ENCODE measurements at regions not wholly inside any gene's neighbourhood (a gene's known extent, or its start where the extent isn't known, plus 50 kb on each side); places are given as distances from the start of the nearest gene placed in this dataset.

DNA sequence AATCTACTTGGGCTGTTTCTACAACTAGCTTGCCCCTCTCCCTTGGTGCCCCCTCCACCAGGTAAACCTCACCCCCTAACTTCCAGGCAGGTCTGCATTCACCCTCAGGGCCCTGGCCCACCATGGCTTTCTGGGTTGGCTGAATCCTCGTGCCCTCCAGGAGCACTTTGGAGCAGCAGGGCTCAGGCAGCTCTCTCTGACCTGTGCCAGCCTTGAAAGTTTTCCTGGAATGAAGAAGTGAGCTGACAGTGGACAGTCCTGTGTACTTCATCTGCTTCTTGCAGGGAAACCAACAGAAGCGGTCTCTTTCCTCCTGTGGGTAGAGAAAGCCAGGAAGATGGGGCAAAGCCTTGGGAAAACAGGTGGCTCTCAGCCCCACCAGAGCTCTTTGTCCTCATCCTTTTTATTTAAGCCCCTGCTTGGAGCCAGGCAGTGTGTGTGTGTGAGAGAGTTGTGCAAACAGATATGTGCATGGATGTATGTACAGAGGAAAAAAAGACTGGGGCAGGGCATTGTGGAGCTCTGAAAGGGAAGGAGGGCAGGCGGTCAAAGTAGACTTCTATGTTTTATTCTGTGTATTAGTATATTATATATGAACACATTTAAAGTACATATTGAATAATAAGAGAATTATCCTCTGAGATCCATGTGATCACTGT, 62.3 kb upstream of the SPRY4 start:
- H3K27me3 Mint-ChIP-seq = peaks cover 8% of the 10 kb centered on the region
- no peaks in the 10 kb centered on the region for H3K36me3 Mint-ChIP-seq (ENCODE audit: insufficient read depth)
- no peaks in the 10 kb centered on the region for H3K9me3 Mint-ChIP-seq (ENCODE audit: low read depth)
- H3K4me1 Mint-ChIP-seq (ENCODE audit: low read depth) = peaks cover 33% of the 10 kb centered on the region
- H3K27ac Mint-ChIP-seq = peak overlapping the region; percentile 90
- no peak for DNase-seq (ENCODE audit: low spot score, unreplicated experiment)
- TF ChIP-seq, protein P1, sequence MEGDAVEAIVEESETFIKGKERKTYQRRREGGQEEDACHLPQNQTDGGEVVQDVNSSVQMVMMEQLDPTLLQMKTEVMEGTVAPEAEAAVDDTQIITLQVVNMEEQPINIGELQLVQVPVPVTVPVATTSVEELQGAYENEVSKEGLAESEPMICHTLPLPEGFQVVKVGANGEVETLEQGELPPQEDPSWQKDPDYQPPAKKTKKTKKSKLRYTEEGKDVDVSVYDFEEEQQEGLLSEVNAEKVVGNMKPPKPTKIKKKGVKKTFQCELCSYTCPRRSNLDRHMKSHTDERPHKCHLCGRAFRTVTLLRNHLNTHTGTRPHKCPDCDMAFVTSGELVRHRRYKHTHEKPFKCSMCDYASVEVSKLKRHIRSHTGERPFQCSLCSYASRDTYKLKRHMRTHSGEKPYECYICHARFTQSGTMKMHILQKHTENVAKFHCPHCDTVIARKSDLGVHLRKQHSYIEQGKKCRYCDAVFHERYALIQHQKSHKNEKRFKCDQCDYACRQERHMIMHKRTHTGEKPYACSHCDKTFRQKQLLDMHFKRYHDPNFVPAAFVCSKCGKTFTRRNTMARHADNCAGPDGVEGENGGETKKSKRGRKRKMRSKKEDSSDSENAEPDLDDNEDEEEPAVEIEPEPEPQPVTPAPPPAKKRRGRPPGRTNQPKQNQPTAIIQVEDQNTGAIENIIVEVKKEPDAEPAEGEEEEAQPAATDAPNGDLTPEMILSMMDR (IDR thresholded peaks at IDR 0.05; ENCODE audit: unreplicated experiment) = no peak
- peak overlapping the region; percentile 20 for H3K4me3 Mint-ChIP-seq (ENCODE audit: low read depth)

DNA sequence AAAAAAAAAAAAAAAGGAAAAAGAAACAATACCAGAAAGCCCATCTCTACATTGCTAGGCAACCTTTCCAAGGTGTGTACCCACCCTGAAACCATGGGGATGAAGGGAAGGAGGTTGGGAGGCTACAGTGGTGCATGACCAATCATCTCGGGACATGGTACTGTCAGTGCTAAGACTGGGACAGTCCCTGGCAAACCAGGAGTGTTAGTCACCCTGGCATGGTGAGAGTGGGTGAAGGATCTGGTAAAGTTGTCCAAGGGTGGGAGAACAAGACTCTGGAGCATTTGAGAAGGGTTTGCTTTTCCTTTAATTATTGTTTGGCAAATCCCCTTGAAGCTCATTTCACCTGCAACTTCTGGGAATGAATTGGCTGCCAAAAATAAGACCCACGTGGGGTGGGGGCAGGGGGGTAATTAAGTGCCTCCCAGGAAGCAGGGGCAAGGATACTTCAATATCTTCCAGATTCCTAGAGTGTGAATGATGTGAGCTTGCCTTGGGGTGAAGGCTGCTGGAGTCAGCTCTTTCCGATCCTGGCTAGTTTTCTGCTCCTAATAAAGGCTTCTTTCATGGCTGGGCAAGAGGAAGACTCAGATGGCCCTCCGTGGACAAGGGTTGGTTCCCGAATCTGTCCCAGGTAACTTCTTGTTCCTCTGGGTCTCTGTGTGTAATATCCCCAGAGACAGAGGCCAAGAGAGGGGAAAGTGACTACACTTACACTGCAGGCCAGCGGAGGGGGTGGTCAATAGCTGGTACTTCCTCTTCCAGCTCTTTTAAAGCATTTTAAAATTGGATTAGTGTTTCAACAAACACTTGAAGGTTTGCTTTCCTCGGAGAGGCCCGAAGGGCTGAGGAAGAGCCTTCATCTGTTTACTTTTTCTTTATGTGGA, 61.6 kb upstream of the SPRY4 start:
- peaks cover 33% of the 10 kb centered on the region for H3K4me1 Mint-ChIP-seq (ENCODE audit: low read depth)
- no peaks in the 10 kb centered on the region for H3K9me3 Mint-ChIP-seq (ENCODE audit: low read depth)

DNA sequence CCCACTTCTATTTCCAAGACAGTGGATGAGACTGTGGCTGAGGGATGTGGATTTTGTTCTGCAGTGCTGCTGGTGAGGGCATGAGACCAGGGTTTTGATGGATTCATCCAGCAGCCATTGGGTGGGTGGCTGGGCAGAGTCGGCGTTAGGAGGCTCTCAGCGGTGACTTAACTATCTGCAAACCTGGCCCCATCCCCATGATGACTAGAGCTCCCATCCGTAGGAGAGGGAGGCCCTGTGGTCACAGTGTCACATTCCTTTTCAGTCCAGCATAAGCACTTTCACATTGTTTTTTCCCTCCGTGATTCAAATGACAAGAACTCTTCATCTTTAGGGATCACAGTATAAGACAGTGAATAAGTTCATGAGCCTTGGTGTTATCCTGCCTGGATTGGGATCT, 60.4 kb upstream of the SPRY4 start:
- TF ChIP-seq, protein P1 (IDR thresholded peaks at IDR 0.05; ENCODE audit: unreplicated experiment) = no peak
- Mint-ChIP-seq H3K27ac (no peak overlapping the region), H3K4me1 (ENCODE audit: low read depth) (peaks cover 26% of the 10 kb centered on the region), H3K9me3 (ENCODE audit: low read depth) (no peaks in the 10 kb centered on the region), H3K4me3 (ENCODE audit: low read depth) (no peak overlapping the region), H3K36me3 (ENCODE audit: insufficient read depth) (no peaks in the 10 kb centered on the region), H3K27me3 (no peaks in the 10 kb centered on the region)
- no peak for DNase-seq (ENCODE audit: low spot score, unreplicated experiment)

More for the DNA sequence above, 61.6 kb upstream of the SPRY4 start:
- H3K27me3 Mint-ChIP-seq = peaks cover 5% of the 10 kb centered on the region
- TF ChIP-seq, protein P1 (IDR thresholded peaks at IDR 0.05; ENCODE audit: unreplicated experiment) = no peak
- no peak overlapping the region for H3K4me3 Mint-ChIP-seq (ENCODE audit: low read depth)
- peak overlapping the region; percentile 90 for H3K27ac Mint-ChIP-seq
- H3K36me3 Mint-ChIP-seq (ENCODE audit: insufficient read depth) = no peaks in the 10 kb centered on the region
- DNase-seq (ENCODE audit: low spot score, unreplicated experiment) = no peak

DNA sequence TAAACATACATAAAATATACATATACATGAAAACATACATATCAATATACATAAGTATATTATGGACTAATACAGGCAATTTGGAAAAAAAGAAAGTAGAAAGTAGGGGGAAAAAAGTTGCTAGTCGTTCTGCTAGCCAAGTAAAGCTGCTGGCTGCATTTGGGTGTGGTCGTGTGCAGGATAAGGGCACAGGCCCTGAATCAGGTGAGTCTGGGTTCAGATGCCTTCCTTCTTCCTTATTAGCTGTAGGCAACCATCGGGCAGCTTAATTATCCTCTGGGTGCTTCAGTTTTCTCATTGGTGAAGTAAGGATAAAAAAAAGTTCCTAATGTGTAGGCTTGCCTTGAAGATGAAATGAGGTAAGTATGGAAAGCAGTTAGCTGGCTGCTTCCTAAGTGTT, 59.2 kb upstream of the SPRY4 start:
- Mint-ChIP-seq H3K4me3 (ENCODE audit: low read depth) (no peak overlapping the region), H3K27ac (no peak overlapping the region), H3K9me3 (ENCODE audit: low read depth) (no peaks in the 10 kb centered on the region), H3K27me3 (no peaks in the 10 kb centered on the region), H3K36me3 (ENCODE audit: insufficient read depth) (no peaks in the 10 kb centered on the region), H3K4me1 (ENCODE audit: low read depth) (peaks cover 21% of the 10 kb centered on the region)
- no peak for DNase-seq (ENCODE audit: low spot score, unreplicated experiment)
- TF ChIP-seq, protein P1 (IDR thresholded peaks at IDR 0.05; ENCODE audit: unreplicated experiment) = no peak

DNA sequence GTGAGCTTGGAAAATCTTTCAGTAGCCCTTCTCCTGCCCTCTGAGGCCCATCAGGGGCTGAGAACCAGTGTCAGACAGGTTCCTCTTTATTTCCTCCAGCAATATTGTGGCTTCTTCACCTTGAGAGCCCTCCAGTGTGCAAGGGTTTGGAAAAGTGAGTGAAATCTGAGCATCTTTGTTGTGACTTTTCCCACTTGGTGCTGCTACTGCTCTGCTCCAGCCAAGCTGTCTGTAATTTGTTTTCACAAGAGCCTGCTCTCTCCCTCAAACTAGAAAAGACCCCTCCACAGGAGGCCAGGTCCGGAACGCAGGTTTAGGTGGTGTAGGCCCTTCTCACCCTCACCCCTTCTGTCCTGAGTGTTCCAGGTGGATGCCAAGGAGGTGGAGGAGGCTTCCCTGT, 57.4 kb upstream of the SPRY4 start:
- Mint-ChIP-seq H3K27ac (no peak overlapping the region), H3K27me3 (no peaks in the 10 kb centered on the region), H3K4me3 (ENCODE audit: low read depth) (no peak overlapping the region), H3K9me3 (ENCODE audit: low read depth) (no peaks in the 10 kb centered on the region), H3K36me3 (ENCODE audit: insufficient read depth) (no peaks in the 10 kb centered on the region), H3K4me1 (ENCODE audit: low read depth) (peaks cover 12% of the 10 kb centered on the region)
- no peak for DNase-seq (ENCODE audit: low spot score, unreplicated experiment)
- TF ChIP-seq, protein P1 (IDR thresholded peaks at IDR 0.05; ENCODE audit: unreplicated experiment) = no peak

Measured in progenitor cell of endocrine pancreas (in vitro differentiated cells).